ENCODE measurements at regions not wholly inside any gene's neighbourhood (a gene's known extent, or its start where the extent isn't known, plus 50 kb on each side); places are given as distances from the start of the nearest gene placed in this dataset.

- Histone ChIP-seq H3K9me3 (ENCODE audit: low read length) (no peaks in the 10 kb centered on the region), H4K20me1 (ENCODE audit: insufficient read depth, low read length) (no peaks in the 10 kb centered on the region), H3K4me1 (ENCODE audit: insufficient read depth, low read length, poor library complexity, severe bottlenecking) (no peaks in the 10 kb centered on the region), H3K9me2 (ENCODE audit: insufficient read depth, low read length) (no peaks in the 10 kb centered on the region), H3K4me3 (ENCODE audit: low read depth, low read length, poor library complexity, severe bottlenecking) (no peak overlapping the region), H3K79me2 (ENCODE audit: insufficient read depth, low read depth, low read length) (no peaks in the 10 kb centered on the region), H3K27ac (ENCODE audit: low read depth, low read length, poor library complexity, severe bottlenecking) (no peak overlapping the region), H3K36me3 (ENCODE audit: insufficient read depth, low read length) (no peaks in the 10 kb centered on the region), H3K4me2 (ENCODE audit: low read length) (no peak overlapping the region), H2AFZ (ENCODE audit: low read length) (no peak overlapping the region)
- CTCF ChIA-PET (ENCODE audit: unreplicated experiment) = no interaction called here
- TF ChIP-seq EZH2phosphoT487 (IDR thresholded peaks at IDR 0.05; ENCODE audit: borderline replicate concordance, low read depth, low read length) (no peak), CTCF (conservative IDR thresholded peaks at IDR 0.05; ENCODE audit: low read length) (no peak)
- intact Hi-C loops (cut with micrococcal nuclease; ENCODE audit: unreplicated experiment) = no loop called here
- no peak for DNase-seq (ENCODE audit: low spot score)
- no TSS peak for BruUV-seq (replicated peaks)
- POLR2A ChIA-PET = interaction anchor here (0.6 kb wide), 1 partner anchor 8 kb away, joined by 3 read pairs; no protein-coding TSS in a partner anchor
These were observed 1043.2 kb downstream of the BRINP3 start for GRCh38 chr1:189434461-189434860.

GRCh38 chr1:189435398-189435797 is 1042.3 kb downstream of the BRINP3 start:
- POLR2A ChIA-PET = interaction anchor here (0.7 kb wide), 1 partner anchor 1386 kb away, joined by 5 read pairs; no protein-coding TSS in a partner anchor
- Histone ChIP-seq H3K4me1 (ENCODE audit: insufficient read depth, low read length, poor library complexity, severe bottlenecking) (no peaks in the 10 kb centered on the region), H4K20me1 (ENCODE audit: insufficient read depth, low read length) (no peaks in the 10 kb centered on the region), H3K9me2 (ENCODE audit: insufficient read depth, low read length) (no peaks in the 10 kb centered on the region), H3K4me2 (ENCODE audit: low read length) (no peak overlapping the region), H3K27ac (ENCODE audit: low read depth, low read length, poor library complexity, severe bottlenecking) (no peak overlapping the region), H3K9me3 (ENCODE audit: low read length) (no peaks in the 10 kb centered on the region), H3K79me2 (ENCODE audit: insufficient read depth, low read depth, low read length) (no peaks in the 10 kb centered on the region), H2AFZ (ENCODE audit: low read length) (no peak overlapping the region), H3K36me3 (ENCODE audit: insufficient read depth, low read length) (no peaks in the 10 kb centered on the region), H3K4me3 (ENCODE audit: low read depth, low read length, poor library complexity, severe bottlenecking) (no peak overlapping the region)
- TF ChIP-seq EZH2phosphoT487 (IDR thresholded peaks at IDR 0.05; ENCODE audit: borderline replicate concordance, low read depth, low read length) = no peak
- TF ChIP-seq CTCF (conservative IDR thresholded peaks at IDR 0.05; ENCODE audit: low read length) = no peak
- no peak for DNase-seq (ENCODE audit: low spot score)
- BruUV-seq (replicated peaks) = no TSS peak
- intact Hi-C loops (cut with micrococcal nuclease; ENCODE audit: unreplicated experiment) = no loop called here
- CTCF ChIA-PET (ENCODE audit: unreplicated experiment) = no interaction called here

GRCh38 chr1:189438808-189439207 is 1038.9 kb downstream of the BRINP3 start:
- CTCF ChIA-PET (ENCODE audit: unreplicated experiment) = no interaction called here
- H3K36me3 ChIP-seq (ENCODE audit: insufficient read depth, low read length) = no peaks in the 10 kb centered on the region
- H4K20me1 ChIP-seq (ENCODE audit: insufficient read depth, low read length) = no peaks in the 10 kb centered on the region
- no peak overlapping the region for H3K27ac ChIP-seq (ENCODE audit: low read depth, low read length, poor library complexity, severe bottlenecking)
- no peak for DNase-seq (ENCODE audit: low spot score)
- BruUV-seq (replicated peaks) = no TSS peak
- POLR2A ChIA-PET = no interaction called here
- intact Hi-C loops (cut with micrococcal nuclease; ENCODE audit: unreplicated experiment) = no loop called here
- H2AFZ ChIP-seq (ENCODE audit: low read length) = no peak overlapping the region
- no peaks in the 10 kb centered on the region for H3K9me3 ChIP-seq (ENCODE audit: low read length)
- H3K79me2 ChIP-seq (ENCODE audit: insufficient read depth, low read depth, low read length) = no peaks in the 10 kb centered on the region
- no peak overlapping the region for H3K4me3 ChIP-seq (ENCODE audit: low read depth, low read length, poor library complexity, severe bottlenecking)
- H3K9me2 ChIP-seq (ENCODE audit: insufficient read depth, low read length) = no peaks in the 10 kb centered on the region
- H3K4me2 ChIP-seq (ENCODE audit: low read length) = no peak overlapping the region
- TF ChIP-seq EZH2phosphoT487 (IDR thresholded peaks at IDR 0.05; ENCODE audit: borderline replicate concordance, low read depth, low read length) = no peak
- TF ChIP-seq CTCF (conservative IDR thresholded peaks at IDR 0.05; ENCODE audit: low read length) = no peak
- no peaks in the 10 kb centered on the region for H3K4me1 ChIP-seq (ENCODE audit: insufficient read depth, low read length, poor library complexity, severe bottlenecking)

Data from OCI-LY7 (cell line).